ENCODE measurements at regions not wholly inside any gene's neighbourhood (a gene's known extent, or its start where the extent isn't known, plus 50 kb on each side); places are given as distances from the start of the nearest gene placed in this dataset.

DNA sequence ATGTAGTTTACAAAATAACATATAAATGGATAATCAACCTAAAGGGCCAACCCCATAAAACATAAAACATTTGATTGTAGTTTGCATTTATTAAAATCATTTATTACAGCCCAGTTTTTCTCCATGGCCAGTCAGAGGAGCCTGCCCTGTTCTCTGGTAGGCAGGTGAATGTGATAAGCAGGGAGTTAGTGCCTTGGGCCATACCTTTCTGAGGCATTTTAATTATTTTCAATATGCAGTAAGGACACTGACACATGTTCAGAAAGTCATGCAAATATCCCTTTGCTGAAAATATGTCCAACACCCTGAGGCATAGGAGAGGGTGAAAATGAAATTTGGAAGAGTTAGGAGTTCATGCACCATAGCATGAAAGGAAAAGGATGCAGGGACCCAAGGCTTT, 242.6 kb upstream of the EDNRB start:
- TF ChIP-seq, protein P1, sequence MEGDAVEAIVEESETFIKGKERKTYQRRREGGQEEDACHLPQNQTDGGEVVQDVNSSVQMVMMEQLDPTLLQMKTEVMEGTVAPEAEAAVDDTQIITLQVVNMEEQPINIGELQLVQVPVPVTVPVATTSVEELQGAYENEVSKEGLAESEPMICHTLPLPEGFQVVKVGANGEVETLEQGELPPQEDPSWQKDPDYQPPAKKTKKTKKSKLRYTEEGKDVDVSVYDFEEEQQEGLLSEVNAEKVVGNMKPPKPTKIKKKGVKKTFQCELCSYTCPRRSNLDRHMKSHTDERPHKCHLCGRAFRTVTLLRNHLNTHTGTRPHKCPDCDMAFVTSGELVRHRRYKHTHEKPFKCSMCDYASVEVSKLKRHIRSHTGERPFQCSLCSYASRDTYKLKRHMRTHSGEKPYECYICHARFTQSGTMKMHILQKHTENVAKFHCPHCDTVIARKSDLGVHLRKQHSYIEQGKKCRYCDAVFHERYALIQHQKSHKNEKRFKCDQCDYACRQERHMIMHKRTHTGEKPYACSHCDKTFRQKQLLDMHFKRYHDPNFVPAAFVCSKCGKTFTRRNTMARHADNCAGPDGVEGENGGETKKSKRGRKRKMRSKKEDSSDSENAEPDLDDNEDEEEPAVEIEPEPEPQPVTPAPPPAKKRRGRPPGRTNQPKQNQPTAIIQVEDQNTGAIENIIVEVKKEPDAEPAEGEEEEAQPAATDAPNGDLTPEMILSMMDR (IDR thresholded peaks at IDR 0.05) = no peak

DNA sequence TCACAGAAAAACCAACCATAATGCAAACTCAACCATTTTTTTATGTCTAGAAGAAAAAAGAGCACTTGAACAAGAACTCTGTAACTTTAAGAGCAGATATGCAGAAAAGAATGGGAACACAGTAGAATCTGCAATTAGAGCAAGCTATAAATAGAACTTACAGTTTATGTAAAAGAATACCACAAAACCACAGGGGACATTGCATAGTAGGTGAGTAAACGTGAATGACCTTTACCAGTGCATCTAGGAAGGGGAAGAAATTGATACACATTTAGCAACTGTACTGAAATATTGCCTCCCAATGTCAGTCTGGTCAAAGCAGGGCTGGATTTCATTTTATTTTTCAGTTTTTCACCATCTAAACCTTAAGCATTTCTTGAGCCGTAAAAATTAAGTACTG, 242.2 kb upstream of the EDNRB start:
- TF ChIP-seq, protein P1 (IDR thresholded peaks at IDR 0.05) = no peak

DNA sequence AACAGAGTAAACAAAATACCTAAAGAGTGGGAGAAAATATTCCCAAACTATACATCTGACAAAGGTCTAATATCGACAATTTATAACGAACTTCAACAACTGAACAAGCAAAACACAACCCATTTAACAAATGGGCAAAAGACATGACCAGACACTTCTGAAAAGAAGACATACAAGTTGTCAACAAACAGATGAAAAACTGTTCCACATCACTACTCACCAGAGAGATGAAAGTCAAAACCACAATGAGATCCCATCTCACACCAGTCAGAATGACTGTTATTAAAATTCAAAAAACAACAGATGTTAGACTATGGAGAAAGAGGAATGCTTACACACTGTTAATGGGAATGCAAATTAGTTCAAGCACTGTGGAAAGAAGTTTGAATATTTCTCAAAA, 233.8 kb upstream of the EDNRB start:
- TF ChIP-seq, protein P1 (IDR thresholded peaks at IDR 0.05) = no peak

DNA sequence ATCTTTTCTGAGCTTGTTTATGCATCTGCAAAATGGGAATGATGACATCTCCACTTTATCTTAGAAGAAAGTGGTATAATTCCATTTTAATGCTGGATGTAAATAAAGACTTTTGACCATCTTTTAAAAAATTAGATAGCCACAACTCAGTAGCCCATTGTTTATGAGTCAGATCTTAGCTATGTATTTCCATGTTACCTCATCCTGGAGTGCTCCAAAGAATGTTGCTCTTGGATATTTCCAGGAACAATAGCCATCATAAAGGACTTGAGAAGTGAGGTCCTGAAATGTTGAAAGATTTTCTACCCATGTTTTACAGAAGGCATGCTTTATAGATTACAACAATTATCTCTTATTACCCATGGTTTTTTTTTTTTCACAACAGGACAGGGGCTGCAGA, 229.3 kb upstream of the EDNRB start:
- TF ChIP-seq, protein P1 (IDR thresholded peaks at IDR 0.05) = no peak

DNA sequence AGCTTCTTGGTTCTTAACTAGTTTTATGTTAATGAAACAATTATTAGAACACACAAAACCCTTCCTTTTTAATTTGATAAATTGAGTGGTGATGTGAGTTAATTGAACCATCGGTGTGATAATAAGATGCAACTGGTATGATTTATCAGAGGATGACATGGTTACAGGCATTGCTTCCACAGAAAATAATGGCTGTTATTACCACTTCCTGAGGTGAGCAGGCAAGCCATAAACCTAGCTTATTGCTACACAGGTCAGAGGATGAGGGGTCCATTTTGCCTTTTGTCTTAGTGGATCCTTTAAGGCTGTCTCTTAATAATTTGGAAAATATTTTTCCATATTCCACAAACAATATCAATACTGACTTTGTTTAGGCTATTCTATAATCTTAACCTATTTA, 226.6 kb upstream of the EDNRB start:
- TF ChIP-seq, protein P1 (IDR thresholded peaks at IDR 0.05) = no peak

DNA sequence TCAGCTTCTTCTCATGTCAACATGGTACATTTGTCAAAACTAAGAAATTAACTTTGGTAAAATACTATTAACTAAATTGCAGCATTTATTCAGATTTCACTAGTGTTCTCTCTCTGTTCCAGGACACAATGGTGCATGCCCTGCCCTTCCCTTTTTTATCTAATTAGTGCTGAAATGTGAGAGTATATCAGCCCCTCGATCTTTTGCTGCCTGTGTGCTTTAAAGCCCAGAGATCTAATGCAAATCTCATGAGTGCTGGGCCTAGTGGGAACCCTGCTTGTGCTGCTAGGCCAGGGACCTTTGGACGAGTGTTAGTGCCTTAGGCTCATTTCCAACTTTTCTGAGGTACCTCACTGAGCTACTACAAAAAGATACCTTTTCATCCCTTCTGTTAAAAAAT, 221.1 kb upstream of the EDNRB start:
- TF ChIP-seq, protein P1 (IDR thresholded peaks at IDR 0.05) = no peak

DNA sequence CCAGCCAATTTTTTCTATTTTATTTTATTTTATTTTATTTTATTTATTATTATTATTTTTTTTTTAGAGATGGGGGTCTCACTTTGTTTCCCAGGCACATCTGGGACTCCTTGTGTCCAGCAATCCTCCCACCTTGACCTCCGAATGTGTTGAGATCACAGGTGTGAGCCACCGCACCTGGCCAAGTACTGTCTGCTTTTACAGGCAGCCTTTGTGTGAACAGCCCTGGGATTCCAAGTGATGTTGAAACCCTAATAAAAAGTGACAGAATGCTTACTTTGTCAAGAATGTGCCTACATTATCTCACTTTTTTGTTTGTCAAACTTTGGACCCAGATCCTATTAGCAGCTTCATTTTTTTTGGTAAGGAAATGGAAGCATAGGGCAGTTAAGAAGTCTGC, 220.1 kb upstream of the EDNRB start:
- TF ChIP-seq, protein P1 (IDR thresholded peaks at IDR 0.05) = no peak

DNA sequence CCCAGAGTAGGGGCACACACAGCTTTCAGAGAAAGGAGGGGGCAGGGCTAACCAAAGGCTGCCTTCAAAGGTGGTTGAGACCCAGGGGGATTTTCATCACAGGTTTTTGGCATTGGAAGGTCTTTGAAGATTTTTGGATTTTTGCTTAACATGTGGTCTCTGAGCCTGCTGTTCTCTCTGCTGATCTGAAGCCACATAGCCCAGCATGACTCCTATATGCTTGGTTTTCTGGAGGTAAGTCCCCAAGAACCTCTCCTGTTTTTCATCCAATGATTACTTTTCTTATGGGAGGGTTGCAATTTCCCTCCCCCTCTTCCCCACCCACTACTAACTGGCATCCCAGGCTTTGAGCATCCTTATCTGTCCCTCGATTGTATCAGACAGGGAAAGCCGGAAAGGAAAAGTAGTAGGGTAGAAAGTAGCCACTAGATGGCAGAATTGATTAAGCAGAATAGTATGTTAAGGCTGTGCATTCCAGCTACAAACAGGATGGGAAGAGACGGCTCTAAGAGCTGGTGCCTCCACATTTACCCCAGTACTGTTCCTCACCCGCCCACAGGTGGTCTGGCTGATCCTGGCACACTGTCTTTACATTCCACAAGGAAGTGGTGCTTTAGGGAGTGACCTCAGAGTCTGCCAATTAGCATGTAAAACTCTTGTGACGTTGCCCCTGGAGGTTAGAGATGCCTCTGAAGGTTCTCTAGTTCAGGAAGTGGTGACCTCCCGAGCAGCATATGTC, 218.9 kb upstream of the EDNRB start:
- TF ChIP-seq, protein P1 (IDR thresholded peaks at IDR 0.05) = peak; percentile 67

All from LNCAP (cell line).